AG09309 (cell line): ENCODE measurements at regions not wholly inside any gene's neighbourhood (a gene's known extent, or its start where the extent isn't known, plus 50 kb on each side); places are given as distances from the start of the nearest gene placed in this dataset.
"Not testable (repeated sequence)": the region's sequence is repeated elsewhere in the genome, so short reads cannot be mapped to it uniquely, and the experiment has no call there.

Experiments used
- DNase-seq: peaks from one replicate; pipeline ENCODE4 v3.0.0-alpha.2; 2010; ENCODE audit warnings: low read depth
- H3K4me3 ChIP-seq: 2 replicates; pipeline ENCODE4 v1.5.1; 2011; ENCODE audit warnings: mild to moderate bottlenecking, low read depth, low read length, moderate library complexity; ENCODE audit not compliant: control insufficient read depth
- TF ChIP-seq, protein P1 (sequence below): IDR thresholded peaks from 2 replicates; pipeline ENCODE4 v1.5.1; 2011; ENCODE audit warnings: mild to moderate bottlenecking, low read depth, low read length, inconsistent platforms; ENCODE audit not compliant: insufficient read depth, control insufficient read depth; ENCODE audit errors: missing control alignments

DNA sequence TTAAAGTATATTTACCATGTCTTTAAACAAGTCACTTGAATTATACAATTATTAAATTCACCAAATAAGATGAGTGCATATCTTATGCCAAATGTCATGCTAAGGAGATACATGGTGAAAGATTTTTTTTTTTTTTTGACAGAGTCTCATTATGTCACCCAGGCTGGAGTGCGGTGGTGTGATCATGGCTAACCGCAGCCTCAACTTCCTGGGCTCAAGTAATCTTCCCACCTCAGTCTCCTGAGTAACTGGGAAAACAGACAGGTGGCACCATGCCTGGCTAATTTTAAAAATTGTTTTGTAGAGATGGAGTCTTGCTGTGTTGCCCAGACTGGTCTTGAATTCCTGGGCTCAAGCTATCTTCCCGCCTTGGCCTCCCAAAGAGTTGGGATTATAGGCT lies 149.0 kb upstream of the GOT2 start:
- no peak for DNase-seq
- no peak overlapping the region for H3K4me3 ChIP-seq
- TF ChIP-seq, protein P1, sequence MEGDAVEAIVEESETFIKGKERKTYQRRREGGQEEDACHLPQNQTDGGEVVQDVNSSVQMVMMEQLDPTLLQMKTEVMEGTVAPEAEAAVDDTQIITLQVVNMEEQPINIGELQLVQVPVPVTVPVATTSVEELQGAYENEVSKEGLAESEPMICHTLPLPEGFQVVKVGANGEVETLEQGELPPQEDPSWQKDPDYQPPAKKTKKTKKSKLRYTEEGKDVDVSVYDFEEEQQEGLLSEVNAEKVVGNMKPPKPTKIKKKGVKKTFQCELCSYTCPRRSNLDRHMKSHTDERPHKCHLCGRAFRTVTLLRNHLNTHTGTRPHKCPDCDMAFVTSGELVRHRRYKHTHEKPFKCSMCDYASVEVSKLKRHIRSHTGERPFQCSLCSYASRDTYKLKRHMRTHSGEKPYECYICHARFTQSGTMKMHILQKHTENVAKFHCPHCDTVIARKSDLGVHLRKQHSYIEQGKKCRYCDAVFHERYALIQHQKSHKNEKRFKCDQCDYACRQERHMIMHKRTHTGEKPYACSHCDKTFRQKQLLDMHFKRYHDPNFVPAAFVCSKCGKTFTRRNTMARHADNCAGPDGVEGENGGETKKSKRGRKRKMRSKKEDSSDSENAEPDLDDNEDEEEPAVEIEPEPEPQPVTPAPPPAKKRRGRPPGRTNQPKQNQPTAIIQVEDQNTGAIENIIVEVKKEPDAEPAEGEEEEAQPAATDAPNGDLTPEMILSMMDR = no peak

- TF ChIP-seq, protein P1 = no peak
- no peak for DNase-seq
Measured at GRCh38 chr16:58882292-58882691, 148.2 kb upstream of the GOT2 start.

DNA sequence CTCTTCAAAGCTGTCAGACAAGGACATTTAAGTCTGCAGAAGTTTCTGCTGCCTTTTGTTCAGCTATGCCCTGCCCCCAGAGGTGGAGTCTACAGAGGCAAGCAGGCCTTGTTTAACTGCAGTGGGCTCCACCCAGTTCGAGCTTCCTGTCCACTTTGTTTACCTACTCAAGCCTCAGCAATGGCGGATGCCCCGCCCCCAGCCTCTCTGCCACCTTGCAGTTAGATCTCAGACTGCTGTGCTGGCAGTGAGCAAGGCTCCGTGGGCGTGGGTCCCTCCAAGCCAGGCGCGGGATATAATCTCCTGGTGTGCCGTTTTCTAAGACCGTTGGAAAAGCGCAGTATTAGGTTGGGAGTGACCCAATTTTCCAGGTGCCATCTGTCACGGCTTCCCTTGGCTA lies 144.5 kb upstream of the GOT2 start:
- not testable (repeated sequence) for DNase-seq, H3K4me3 ChIP-seq

More at GRCh38 chr16:58882292-58882691, 148.2 kb upstream of the GOT2 start:
- no peak overlapping the region for H3K4me3 ChIP-seq

DNA sequence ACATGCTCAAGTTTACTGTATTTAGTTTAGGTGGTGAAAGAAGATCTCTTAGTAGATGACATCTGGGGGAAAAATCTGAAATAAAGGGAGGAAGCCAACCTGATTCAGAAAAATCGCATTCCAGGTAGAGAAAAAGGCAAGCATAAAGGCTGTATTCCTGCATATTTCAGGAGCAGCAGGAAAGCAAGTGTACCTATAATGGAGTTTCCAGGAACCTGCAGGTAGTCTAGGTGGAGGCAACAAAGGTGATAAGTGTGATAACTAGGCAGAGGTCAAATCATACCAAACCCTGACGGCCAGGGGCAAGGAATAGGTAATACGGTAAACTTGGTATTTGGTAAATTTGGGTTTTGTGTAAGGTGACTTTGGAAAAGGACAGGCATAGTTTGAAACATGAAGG lies 132.8 kb upstream of the GOT2 start:
- H3K4me3 ChIP-seq = no peak overlapping the region
- TF ChIP-seq, protein P1 = no peak
- DNase-seq = no peak

DNA sequence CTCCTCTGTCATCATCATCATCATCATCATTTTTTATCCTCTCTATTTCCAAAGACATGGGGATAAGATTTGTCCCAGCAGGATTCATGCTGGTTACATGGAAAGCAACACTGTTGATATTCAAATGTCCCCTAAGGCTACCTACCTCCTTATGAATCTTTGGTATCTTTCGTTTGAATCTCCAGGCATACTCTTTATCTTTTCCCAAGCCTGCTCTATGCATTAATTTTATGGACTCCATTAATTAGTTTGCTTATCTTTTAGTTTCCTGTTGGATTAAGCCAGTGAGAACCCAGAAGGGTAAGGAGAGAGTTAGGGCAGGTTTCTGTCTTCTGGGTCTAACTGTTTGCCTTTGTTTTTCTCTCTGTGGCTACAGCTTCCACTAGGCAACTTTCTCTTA lies 129.6 kb upstream of the GOT2 start:
- no peak overlapping the region for H3K4me3 ChIP-seq
- DNase-seq = no peak
- TF ChIP-seq, protein P1 = no peak

DNA sequence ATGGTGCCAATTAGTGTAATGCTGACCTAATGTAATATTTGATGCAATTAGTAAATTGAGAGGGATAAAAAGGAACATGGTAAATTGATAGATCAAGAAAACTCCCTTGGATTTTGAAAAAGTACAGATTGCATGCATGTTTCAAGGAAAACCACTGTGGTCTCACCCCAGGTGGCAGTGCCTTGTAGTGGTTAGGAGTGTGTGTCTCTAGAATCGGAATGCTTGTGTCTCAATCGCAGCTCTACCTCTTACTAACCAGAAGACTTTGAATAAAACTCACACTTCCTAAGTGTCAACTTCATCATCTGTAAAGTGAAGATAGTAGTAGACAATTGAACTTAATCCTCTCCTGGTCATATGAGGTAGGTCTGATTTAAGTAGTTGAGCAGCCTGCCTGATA lies 128.9 kb upstream of the GOT2 start:
- TF ChIP-seq, protein P1 = no peak
- no peak overlapping the region for H3K4me3 ChIP-seq
- DNase-seq = no peak

GRCh38 chr16:58862334-58863021 lies 128.4 kb upstream of the GOT2 start:
- TF ChIP-seq, protein P1 = no peak
- H3K4me3 ChIP-seq = no peak overlapping the region
- no peak for DNase-seq
